Hepatocyte (in vitro differentiated cells): ENCODE measurements at regions not wholly inside any gene's neighbourhood (a gene's known extent, or its start where the extent isn't known, plus 50 kb on each side); places are given as distances from the start of the nearest gene placed in this dataset.

Source experiments
- DNase-seq: peaks from one replicate; pipeline ENCODE4 v3.0.0-alpha.2; 2016; ENCODE audit warnings: low spot score
- H2AFZ ChIP-seq: fragments of 200-600 bp; sonication (generic); 2 replicates; pipeline ENCODE4 v1.6.0; 2016; ENCODE audit warnings: antibody characterized with exemption, mild to moderate bottlenecking
- H3K27ac ChIP-seq: fragments of 200-600 bp; sonication (generic); 2 replicates; pipeline ENCODE4 v1.5.1; 2016; ENCODE audit warnings: mild to moderate bottlenecking
- H3K27me3 ChIP-seq: fragments of 200-600 bp; sonication (generic); 2 replicates; pipeline ENCODE4 v1.6.1; 2016
- H3K36me3 ChIP-seq: fragments of 200-600 bp; sonication (generic); replicated peaks from 2 replicates; pipeline ENCODE4 v1.5.1; 2016; ENCODE audit warnings: low read depth; ENCODE audit not compliant: insufficient read depth
- H3K4me1 ChIP-seq: fragments of 200-600 bp; sonication (generic); 2 replicates; pipeline ENCODE4 v1.5.1; 2016; ENCODE audit warnings: mild to moderate bottlenecking, moderate library complexity; ENCODE audit not compliant: insufficient read depth
- H3K4me2 ChIP-seq: fragments of 200-600 bp; sonication (generic); 2 replicates; pipeline ENCODE4 v1.6.0; 2016
- H3K4me3 ChIP-seq: fragments of 200-600 bp; sonication (generic); 2 replicates; pipeline ENCODE4 v1.5.1; 2016; ENCODE audit warnings: mild to moderate bottlenecking
- H3K79me2 ChIP-seq: fragments of 200-600 bp; sonication (generic); 2 replicates; pipeline ENCODE4 v1.6.0; 2017; ENCODE audit warnings: mild to moderate bottlenecking
- H3K9me2 ChIP-seq: fragments of 200-600 bp; sonication (generic); replicated peaks from 2 replicates; pipeline ENCODE4 v1.6.0; 2017; ENCODE audit warnings: mild to moderate bottlenecking; ENCODE audit not compliant: insufficient read depth
- H3K9me3 ChIP-seq: fragments of 200-600 bp; sonication (generic); 2 replicates; pipeline ENCODE4 v1.5.1; 2016; ENCODE audit warnings: low read depth, mild to moderate bottlenecking
- H4K20me1 ChIP-seq: fragments of 200-600 bp; sonication (generic); 2 replicates; pipeline ENCODE4 v1.6.0; 2016; ENCODE audit warnings: mild to moderate bottlenecking; ENCODE audit not compliant: insufficient read depth, poor library complexity, severe bottlenecking
- CTCF ChIP-seq: fragments of 200-600 bp; sonication (generic); IDR thresholded peaks from 2 replicates; pipeline ENCODE4 v1.5.1; 2016; ENCODE audit warnings: antibody characterized with exemption, mild to moderate bottlenecking; ENCODE audit not compliant: poor library complexity
- EZH2 ChIP-seq: fragments of 200-600 bp; sonication (generic); IDR thresholded peaks from 2 replicates; pipeline ENCODE4 v1.6.1; 2016; ENCODE audit warnings: antibody characterized with exemption, mild to moderate bottlenecking, borderline replicate concordance
- EZH2phosphoT487 ChIP-seq: fragments of 200-600 bp; sonication (generic); IDR thresholded peaks from one replicate; pipeline ENCODE4 v1.6.1; 2018; ENCODE audit warnings: antibody characterized with exemption, mild to moderate bottlenecking, low read depth, moderate library complexity; ENCODE audit not compliant: unreplicated experiment, severe bottlenecking
- WGBS: methylation state at CpG from one replicate; pipeline ENCODE4 v1.1.6; 2016; ENCODE audit warnings: low lambda C conversion rate; ENCODE audit errors: missing lambda C conversion rate; 5-methylcytosine and 5-hydroxymethylcytosine counted together

- no peak for DNase-seq
- H2AFZ ChIP-seq = no peak overlapping the region
- no peaks in the 10 kb centered on the region for H3K9me3 ChIP-seq
- H3K4me1 ChIP-seq = peaks cover 5% of the 10 kb centered on the region
- H3K9me2 ChIP-seq = no peaks in the 10 kb centered on the region
- no peak overlapping the region for H3K27ac ChIP-seq
- H3K36me3 ChIP-seq = no peaks in the 10 kb centered on the region
- WGBS = 91% methylated on average over 3 of the region's 3 CpGs
- H3K79me2 ChIP-seq = no peaks in the 10 kb centered on the region
- H4K20me1 ChIP-seq = no peaks in the 10 kb centered on the region
- H3K4me2 ChIP-seq = no peak overlapping the region
- H3K4me3 ChIP-seq = no peak overlapping the region
- no peaks in the 10 kb centered on the region for H3K27me3 ChIP-seq
- TF ChIP-seq EZH2phosphoT487 (no peak), EZH2 (no peak)
Observed at GRCh38 chr4:125434136-125434535, 119.4 kb downstream of the FAT4 start.

- H3K79me2 ChIP-seq = no peaks in the 10 kb centered on the region
- H3K9me3 ChIP-seq = no peaks in the 10 kb centered on the region
- WGBS = 96% methylated on average over 1 of the region's 1 CpG
- no peak overlapping the region for H3K4me2 ChIP-seq
- TF ChIP-seq EZH2 = no peak
- TF ChIP-seq EZH2phosphoT487 = no peak
- TF ChIP-seq CTCF = no peak
- H3K27me3 ChIP-seq = no peaks in the 10 kb centered on the region
- H3K4me3 ChIP-seq = no peak overlapping the region
- no peaks in the 10 kb centered on the region for H3K36me3 ChIP-seq
- H3K4me1 ChIP-seq = no peaks in the 10 kb centered on the region
- H2AFZ ChIP-seq = no peak overlapping the region
- no peak overlapping the region for H3K27ac ChIP-seq
- H4K20me1 ChIP-seq = no peaks in the 10 kb centered on the region
- no peaks in the 10 kb centered on the region for H3K9me2 ChIP-seq
- DNase-seq = no peak
Observed at GRCh38 chr4:125440814-125441213, 126.1 kb downstream of the FAT4 start.

GRCh38 chr4:125444166-125444565, 129.4 kb downstream of the FAT4 start:
- 100% methylated on average over 1 of the region's 1 CpG for WGBS

GRCh38 chr4:125445525-125445924, 130.8 kb downstream of the FAT4 start:
- Histone ChIP-seq H3K79me2 (no peaks in the 10 kb centered on the region), H3K9me3 (no peaks in the 10 kb centered on the region), H3K27me3 (no peaks in the 10 kb centered on the region), H2AFZ (no peak overlapping the region), H4K20me1 (no peaks in the 10 kb centered on the region), H3K36me3 (no peaks in the 10 kb centered on the region), H3K27ac (no peak overlapping the region), H3K4me3 (no peak overlapping the region), H3K4me2 (no peak overlapping the region), H3K9me2 (no peaks in the 10 kb centered on the region), H3K4me1 (no peaks in the 10 kb centered on the region)
- no peak for DNase-seq
- no peak for TF ChIP-seq EZH2
- TF ChIP-seq EZH2phosphoT487 = no peak
- no peak for TF ChIP-seq CTCF
- WGBS = 85% methylated on average over 1 of the region's 1 CpG

More at GRCh38 chr4:125444166-125444565, 129.4 kb downstream of the FAT4 start:
- Histone ChIP-seq H3K4me3 (no peak overlapping the region), H3K4me2 (no peak overlapping the region), H3K9me2 (no peaks in the 10 kb centered on the region), H4K20me1 (no peaks in the 10 kb centered on the region), H2AFZ (no peak overlapping the region), H3K36me3 (no peaks in the 10 kb centered on the region), H3K9me3 (no peaks in the 10 kb centered on the region), H3K27me3 (no peaks in the 10 kb centered on the region), H3K4me1 (no peaks in the 10 kb centered on the region), H3K79me2 (no peaks in the 10 kb centered on the region), H3K27ac (no peak overlapping the region)
- TF ChIP-seq CTCF (no peak), EZH2phosphoT487 (no peak), EZH2 (no peak)
- DNase-seq = no peak
